Tibial nerve (tissue), 4 donors: ENCODE measurements at regions not wholly inside any gene's neighbourhood (a gene's known extent, or its start where the extent isn't known, plus 50 kb on each side); places are given as distances from the start of the nearest gene placed in this dataset.
A peak's percentile ranks its signal among the peaks of the same experiment; 100 is the strongest.

ENCODE experiments used
- DNase-seq, 2 donors: peaks; one replicate each; pipeline ENCODE4 v3.0.0-alpha.2; 2019; ENCODE audit warnings: low spot score in 2 of 2
- H3K27ac ChIP-seq, 4 donors: fragments of 200-600 bp; sonication (generic) in 3 of 4; one replicate each; pipeline ENCODE4 v1.5.1; 2017 to 2019; ENCODE audit warnings: mild to moderate bottlenecking in 1 of 4
- H3K27me3 ChIP-seq, 2 donors: fragments of 200-600 bp; sonication (generic) in 1 of 2; one replicate each; pipeline versions ENCODE4 v1.5.1 to v1.6.0; 2017 to 2019
- H3K36me3 ChIP-seq, 3 donors: fragments of 200-600 bp; sonication (generic); one replicate each; pipeline ENCODE4 v1.5.1; 2018 to 2019
- H3K4me1 ChIP-seq, 4 donors: fragments of 200-600 bp; sonication (generic) in 3 of 4; one replicate each; pipeline ENCODE4 v1.5.1; 2017 to 2019
- H3K4me3 ChIP-seq, 4 donors: fragments of 200-600 bp; sonication (generic) in 3 of 4; one replicate each; pipeline ENCODE4 v1.5.1; 2017 to 2019; ENCODE audit warnings: mild to moderate bottlenecking in 1 of 4, moderate library complexity in 1 of 4
- H3K9me3 ChIP-seq, 4 donors: fragments of 200-600 bp; sonication (generic) in 3 of 4; one replicate each; pipeline ENCODE4 v1.5.1; 2017 to 2019
- CTCF ChIP-seq, 5 experiments: fragments of 200-600 bp in 3 of 5; fragments of 450-650 bp in 2 of 5; sonication (generic) in 3 of 5; IDR thresholded peaks; one replicate each; pipeline ENCODE4 v1.5.1; 2016 to 2019; ENCODE audit warnings: antibody characterized with exemption in 5 of 5, mild to moderate bottlenecking in 3 of 5, moderate library complexity in 2 of 5
- EP300 ChIP-seq, 2 donors: sonication (generic); formaldehyde crosslinking; IDR thresholded peaks; one replicate each; pipeline ENCODE4 v1.6.1; 2017; ENCODE audit warnings: antibody characterized with exemption in 2 of 2, mild to moderate bottlenecking in 1 of 2
- POLR2A ChIP-seq, 2 donors: fragments of 450-650 bp; IDR thresholded peaks; one replicate each; pipeline ENCODE4 v1.6.1; 2017; ENCODE audit warnings: antibody characterized with exemption in 2 of 2, mild to moderate bottlenecking in 2 of 2, moderate library complexity in 2 of 2
- WGBS, 2 donors: methylation state at CpG; one replicate each; pipeline ENCODE4 v1.1.5; 2018; 5-methylcytosine and 5-hydroxymethylcytosine counted together

- H3K9me3 ChIP-seq = no peaks in the 10 kb centered on the region
- no peak overlapping the region for H3K27ac ChIP-seq
Observed at GRCh38 chr1:226816576-226816975, 53.8 kb upstream of the PSEN2 start.

GRCh38 chr1:226814751-226815537, 55.5 kb upstream of the PSEN2 start:
- peaks cover 0 to 16% (median 6%) of the 10 kb centered on the region in 4 donors for H3K4me1 ChIP-seq
- H3K4me3 ChIP-seq = no peak overlapping the region
- 25 to 43% methylated on average over 10 of the region's 10 CpGs for WGBS, 2 donors
- DNase-seq = peak in 1 of 2 donors; percentile 41
- peak overlapping the region; percentile 8 to 81 (median 70) for H3K27ac ChIP-seq
- peak in 1 of 2 donors; percentile 74 for TF ChIP-seq EP300 (IDR thresholded peaks at IDR 0.05)
- TF ChIP-seq CTCF (IDR thresholded peaks at IDR 0.05) = no peak
- H3K9me3 ChIP-seq = no peaks in the 10 kb centered on the region
- H3K36me3 ChIP-seq = no peaks in the 10 kb centered on the region
- H3K27me3 ChIP-seq = no peaks in the 10 kb centered on the region

More at GRCh38 chr1:226816576-226816975, 53.8 kb upstream of the PSEN2 start:
- Histone ChIP-seq H3K27me3 (no peaks in the 10 kb centered on the region), H3K36me3 (no peaks in the 10 kb centered on the region), H3K4me3 (no peak overlapping the region), H3K4me1 (peaks cover 0 to 25% (median 8%) of the 10 kb centered on the region in 4 donors)
- DNase-seq = no peak
- 90% methylated on average over 3 of the region's 3 CpGs for WGBS, 2 donors
- TF ChIP-seq POLR2A (IDR thresholded peaks at IDR 0.05) (no peak), CTCF (IDR thresholded peaks at IDR 0.05) (no peak), EP300 (IDR thresholded peaks at IDR 0.05) (no peak)

- no peak overlapping the region for H3K4me3 ChIP-seq
- 91 to 95% methylated on average over 7 of the region's 7 CpGs for WGBS, 2 donors
- no peak for DNase-seq
- no peaks in the 10 kb centered on the region for H3K36me3 ChIP-seq
- TF ChIP-seq POLR2A (IDR thresholded peaks at IDR 0.05) = no peak
- TF ChIP-seq EP300 (IDR thresholded peaks at IDR 0.05) = no peak
- TF ChIP-seq CTCF (IDR thresholded peaks at IDR 0.05) = no peak
- H3K27ac ChIP-seq = peak overlapping the region in 3 of 4 donors; percentile 66 to 81 (median 74)
- H3K9me3 ChIP-seq = no peaks in the 10 kb centered on the region
- no peaks in the 10 kb centered on the region for H3K27me3 ChIP-seq
- peaks cover 0 to 18% (median 6%) of the 10 kb centered on the region in 4 donors for H3K4me1 ChIP-seq
Observed at GRCh38 chr1:226813671-226814591, 56.5 kb upstream of the PSEN2 start.

- H3K4me3 ChIP-seq = no peak overlapping the region
- 87 to 98% methylated on average over 4 of the region's 4 CpGs for WGBS, 2 donors
- TF ChIP-seq EP300 (IDR thresholded peaks at IDR 0.05) = no peak
- TF ChIP-seq POLR2A (IDR thresholded peaks at IDR 0.05) = no peak
- TF ChIP-seq CTCF (IDR thresholded peaks at IDR 0.05) = no peak
- no peaks in the 10 kb centered on the region for H3K36me3 ChIP-seq
- no peaks in the 10 kb centered on the region for H3K27me3 ChIP-seq
- no peaks in the 10 kb centered on the region for H3K9me3 ChIP-seq
- no peak for DNase-seq
- H3K27ac ChIP-seq = no peak overlapping the region
- H3K4me1 ChIP-seq = peaks cover 0 to 18% (median 6%) of the 10 kb centered on the region in 4 donors
Observed at GRCh38 chr1:226810681-226811080, 59.7 kb upstream of the PSEN2 start.
